ENCODE measurements at regions not wholly inside any gene's neighbourhood (a gene's known extent, or its start where the extent isn't known, plus 50 kb on each side); places are given as distances from the start of the nearest gene placed in this dataset.

- Histone ChIP-seq H3K36me3 (ENCODE audit: control insufficient read depth, insufficient read depth, low read length) (no peaks in the 10 kb centered on the region), H3K4me3 (ENCODE audit: low read depth, low read length) (no peak overlapping the region), H3K27me3 (ENCODE audit: control insufficient read depth, insufficient read depth, low read length) (no peaks in the 10 kb centered on the region)
- no peak for TF ChIP-seq CTCF (IDR thresholded peaks at IDR 0.05; ENCODE audit: insufficient read depth, low read length, poor library complexity, severe bottlenecking)
- DNase-seq (ENCODE audit: low read depth) = no peak
These were observed 158.9 kb downstream of the PTGER3 start for GRCh38 chr1:70888722-70889121.

GRCh38 chr1:70890408-70890807 lies 157.2 kb downstream of the PTGER3 start:
- no peak for TF ChIP-seq CTCF (IDR thresholded peaks at IDR 0.05; ENCODE audit: insufficient read depth, low read length, poor library complexity, severe bottlenecking)
- Histone ChIP-seq H3K36me3 (ENCODE audit: control insufficient read depth, insufficient read depth, low read length) (no peaks in the 10 kb centered on the region), H3K4me3 (ENCODE audit: low read depth, low read length) (no peak overlapping the region), H3K27me3 (ENCODE audit: control insufficient read depth, insufficient read depth, low read length) (no peaks in the 10 kb centered on the region)
- DNase-seq (ENCODE audit: low read depth) = no peak

GRCh38 chr1:70891051-70891843 lies 156.4 kb downstream of the PTGER3 start:
- Histone ChIP-seq H3K36me3 (ENCODE audit: control insufficient read depth, insufficient read depth, low read length) (no peaks in the 10 kb centered on the region), H3K27me3 (ENCODE audit: control insufficient read depth, insufficient read depth, low read length) (no peaks in the 10 kb centered on the region), H3K4me3 (ENCODE audit: low read depth, low read length) (no peak overlapping the region)
- no peak for TF ChIP-seq CTCF (IDR thresholded peaks at IDR 0.05; ENCODE audit: insufficient read depth, low read length, poor library complexity, severe bottlenecking)
- no peak for DNase-seq (ENCODE audit: low read depth)

GRCh38 chr1:70892140-70892539 lies 155.5 kb downstream of the PTGER3 start:
- Histone ChIP-seq H3K27me3 (ENCODE audit: control insufficient read depth, insufficient read depth, low read length) (no peaks in the 10 kb centered on the region), H3K4me3 (ENCODE audit: low read depth, low read length) (no peak overlapping the region), H3K36me3 (ENCODE audit: control insufficient read depth, insufficient read depth, low read length) (no peaks in the 10 kb centered on the region)
- DNase-seq (ENCODE audit: low read depth) = no peak
- no peak for TF ChIP-seq CTCF (IDR thresholded peaks at IDR 0.05; ENCODE audit: insufficient read depth, low read length, poor library complexity, severe bottlenecking)

GRCh38 chr1:70892930-70893329 lies 154.7 kb downstream of the PTGER3 start:
- Histone ChIP-seq H3K27me3 (ENCODE audit: control insufficient read depth, insufficient read depth, low read length) (no peaks in the 10 kb centered on the region), H3K36me3 (ENCODE audit: control insufficient read depth, insufficient read depth, low read length) (no peaks in the 10 kb centered on the region), H3K4me3 (ENCODE audit: low read depth, low read length) (no peak overlapping the region)
- TF ChIP-seq CTCF (IDR thresholded peaks at IDR 0.05; ENCODE audit: insufficient read depth, low read length, poor library complexity, severe bottlenecking) = no peak
- no peak for DNase-seq (ENCODE audit: low read depth)

GRCh38 chr1:70893381-70893780 lies 154.2 kb downstream of the PTGER3 start:
- no peaks in the 10 kb centered on the region for H3K27me3 ChIP-seq (ENCODE audit: control insufficient read depth, insufficient read depth, low read length)
- no peak for DNase-seq (ENCODE audit: low read depth)
- H3K36me3 ChIP-seq (ENCODE audit: control insufficient read depth, insufficient read depth, low read length) = no peaks in the 10 kb centered on the region
- TF ChIP-seq CTCF (IDR thresholded peaks at IDR 0.05; ENCODE audit: insufficient read depth, low read length, poor library complexity, severe bottlenecking) = no peak
- no peak overlapping the region for H3K4me3 ChIP-seq (ENCODE audit: low read depth, low read length)

Data from kidney epithelial cell (primary cell).